ENCODE measurements at regions not wholly inside any gene's neighbourhood (a gene's known extent, or its start where the extent isn't known, plus 50 kb on each side); places are given as distances from the start of the nearest gene placed in this dataset.
"Not testable (repeated sequence)": the region's sequence is repeated elsewhere in the genome, so short reads cannot be mapped to it uniquely, and the experiment has no call there.

GRCh38 chr4:79266136-79266535, 59.7 kb downstream of the NAA11 start:
- Mint-ChIP-seq H3K36me3 (ENCODE audit: low read depth) (no peaks in the 10 kb centered on the region), H3K9me3 (no peaks in the 10 kb centered on the region), H3K4me1 (ENCODE audit: low read depth) (no peaks in the 10 kb centered on the region), H3K4me3 (no peak overlapping the region), H3K27me3 (ENCODE audit: insufficient read depth) (no peaks in the 10 kb centered on the region), H3K27ac (no peak overlapping the region)
- intact Hi-C loops (cut with micrococcal nuclease), result no loop called here
- DNase-seq (ENCODE audit: low spot score), result no peak

GRCh38 chr4:79259242-79259641, 66.6 kb downstream of the NAA11 start:
- no peaks in the 10 kb centered on the region for H3K4me1 Mint-ChIP-seq (ENCODE audit: low read depth)
- no peak overlapping the region for H3K4me3 Mint-ChIP-seq
- H3K27ac Mint-ChIP-seq, result no peak overlapping the region
- intact Hi-C loops (cut with micrococcal nuclease), result no loop called here
- no peaks in the 10 kb centered on the region for H3K27me3 Mint-ChIP-seq (ENCODE audit: insufficient read depth)
- H3K36me3 Mint-ChIP-seq (ENCODE audit: low read depth), result no peaks in the 10 kb centered on the region
- DNase-seq (ENCODE audit: low spot score), result no peak
- H3K9me3 Mint-ChIP-seq, result no peaks in the 10 kb centered on the region

GRCh38 chr4:79258614-79259176, 67.2 kb downstream of the NAA11 start:
- Mint-ChIP-seq H3K4me3 (no peak overlapping the region), H3K36me3 (ENCODE audit: low read depth) (no peaks in the 10 kb centered on the region), H3K27ac (no peak overlapping the region), H3K9me3 (no peaks in the 10 kb centered on the region), H3K27me3 (ENCODE audit: insufficient read depth) (no peaks in the 10 kb centered on the region), H3K4me1 (ENCODE audit: low read depth) (no peaks in the 10 kb centered on the region)
- intact Hi-C loops (cut with micrococcal nuclease), result no loop called here
- DNase-seq (ENCODE audit: low spot score), result no peak

DNA sequence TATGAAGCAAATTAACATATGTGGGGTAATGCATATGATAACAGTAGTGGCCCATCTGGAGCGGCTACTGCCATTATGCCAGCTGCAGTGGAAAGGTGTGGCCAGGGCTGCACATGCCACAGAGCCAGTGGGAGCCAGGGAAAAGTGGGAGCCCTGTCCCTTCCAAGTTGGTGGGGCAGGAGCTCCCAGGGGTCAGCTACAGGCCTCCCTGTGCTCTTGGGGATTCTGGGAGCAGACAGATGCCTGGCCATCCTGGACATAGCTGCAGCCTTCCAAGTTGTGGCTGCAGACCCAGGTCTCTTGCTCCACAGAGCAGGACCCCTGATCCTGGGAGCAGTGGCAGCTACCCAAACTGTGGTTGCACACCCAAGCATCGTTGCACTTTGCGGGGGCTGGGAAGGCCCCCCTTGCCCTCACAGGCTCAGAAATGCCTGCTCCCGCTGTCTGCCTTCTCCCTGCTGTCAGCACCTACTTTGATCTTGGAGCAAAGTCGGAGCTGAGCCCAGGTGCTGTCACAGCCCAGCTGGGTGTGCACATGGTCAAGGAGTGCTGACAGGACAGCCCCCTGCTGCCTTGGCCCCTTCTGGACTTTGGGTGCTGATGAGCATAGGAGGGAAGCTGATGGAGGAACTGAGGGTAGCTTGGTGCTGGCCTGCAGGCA, 67.8 kb downstream of the NAA11 start:
- no peak for DNase-seq (ENCODE audit: low spot score)
- no peaks in the 10 kb centered on the region for H3K9me3 Mint-ChIP-seq
- no peak overlapping the region for H3K27ac Mint-ChIP-seq
- no peaks in the 10 kb centered on the region for H3K4me1 Mint-ChIP-seq (ENCODE audit: low read depth)
- no peak overlapping the region for H3K4me3 Mint-ChIP-seq
- intact Hi-C loops (cut with micrococcal nuclease), result no loop called here
- H3K36me3 Mint-ChIP-seq (ENCODE audit: low read depth), result no peaks in the 10 kb centered on the region
- H3K27me3 Mint-ChIP-seq (ENCODE audit: insufficient read depth), result no peaks in the 10 kb centered on the region

DNA sequence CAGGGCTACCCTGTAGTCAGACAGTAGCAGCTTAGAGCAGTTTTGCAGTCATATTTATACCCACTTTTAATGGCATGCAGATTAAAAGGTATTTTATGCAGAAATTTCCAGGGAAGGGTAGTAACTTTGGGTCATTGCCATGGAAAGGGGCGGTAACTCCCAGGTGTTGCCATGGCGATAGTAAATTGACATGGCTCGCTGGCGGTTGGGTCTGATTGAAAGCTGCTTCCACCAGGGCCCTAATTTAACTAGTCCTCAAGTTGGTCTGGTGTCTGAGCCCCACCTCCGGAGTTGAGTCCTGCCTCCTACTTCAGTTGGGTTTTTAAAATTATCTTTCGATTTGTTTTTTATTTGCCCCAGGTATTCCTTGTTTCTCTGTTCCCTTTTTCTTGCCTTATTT, 70.1 kb downstream of the NAA11 start:
- Mint-ChIP-seq H3K36me3 (ENCODE audit: low read depth) (no peaks in the 10 kb centered on the region), H3K9me3 (no peaks in the 10 kb centered on the region), H3K27ac (no peak overlapping the region), H3K4me1 (ENCODE audit: low read depth) (no peaks in the 10 kb centered on the region), H3K4me3 (no peak overlapping the region), H3K27me3 (ENCODE audit: insufficient read depth) (peaks cover 2% of the 10 kb centered on the region)
- DNase-seq (ENCODE audit: low spot score), result no peak
- intact Hi-C loops (cut with micrococcal nuclease), result no loop called here

DNA sequence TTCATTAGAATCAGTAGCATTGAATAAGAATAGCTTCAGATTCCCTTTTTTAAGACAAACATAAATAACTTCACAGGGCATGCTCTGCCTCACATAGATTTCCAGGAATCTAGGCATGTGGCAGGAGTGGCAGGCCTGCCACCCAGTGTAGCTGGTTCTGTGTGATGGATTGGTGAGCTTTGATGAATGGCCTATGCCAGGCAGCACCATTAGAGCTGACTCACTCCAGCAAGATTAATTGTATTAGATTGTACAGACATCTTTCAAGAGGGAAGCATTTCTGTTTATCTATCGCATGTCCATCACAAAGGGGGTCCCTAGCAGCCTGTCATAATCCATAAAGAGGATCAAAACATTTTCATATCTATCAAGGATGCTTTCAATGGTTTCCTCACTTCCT, 71.9 kb downstream of the NAA11 start:
- peaks cover 4% of the 10 kb centered on the region for H3K27me3 Mint-ChIP-seq (ENCODE audit: insufficient read depth)
- H3K4me3 Mint-ChIP-seq, result no peak overlapping the region
- intact Hi-C loops (cut with micrococcal nuclease), result no loop called here
- H3K27ac Mint-ChIP-seq, result no peak overlapping the region
- no peaks in the 10 kb centered on the region for H3K36me3 Mint-ChIP-seq (ENCODE audit: low read depth)
- H3K4me1 Mint-ChIP-seq (ENCODE audit: low read depth), result no peaks in the 10 kb centered on the region
- H3K9me3 Mint-ChIP-seq, result no peaks in the 10 kb centered on the region
- no peak for DNase-seq (ENCODE audit: low spot score)

GRCh38 chr4:79253168-79253567, 72.7 kb downstream of the NAA11 start:
- H3K4me1 Mint-ChIP-seq (ENCODE audit: low read depth), result no peaks in the 10 kb centered on the region
- no peaks in the 10 kb centered on the region for H3K36me3 Mint-ChIP-seq (ENCODE audit: low read depth)
- peaks cover 4% of the 10 kb centered on the region for H3K27me3 Mint-ChIP-seq (ENCODE audit: insufficient read depth)
- no peak overlapping the region for H3K4me3 Mint-ChIP-seq
- H3K27ac Mint-ChIP-seq, result no peak overlapping the region
- no peaks in the 10 kb centered on the region for H3K9me3 Mint-ChIP-seq
- DNase-seq (ENCODE audit: low spot score), result no peak
- intact Hi-C loops (cut with micrococcal nuclease), result no loop called here

DNA sequence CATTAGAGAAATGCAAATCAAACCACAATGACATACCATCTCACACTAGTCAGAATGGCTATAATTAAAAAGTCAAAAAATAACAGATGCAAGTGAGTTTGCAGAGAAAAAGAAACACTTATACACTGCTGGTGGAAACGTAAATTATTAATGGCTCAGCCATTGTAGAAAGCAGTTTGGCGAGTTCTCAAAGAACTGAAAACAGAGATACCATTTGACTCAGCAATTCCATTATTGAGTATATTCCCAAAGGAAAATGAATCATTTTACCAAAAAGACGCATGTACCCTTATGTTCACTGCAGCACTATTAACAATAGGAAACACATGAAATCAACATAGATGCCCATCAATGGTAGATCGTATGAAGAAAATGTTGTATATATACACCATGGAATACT, 75.0 kb downstream of the NAA11 start:
- no peak overlapping the region for H3K4me3 Mint-ChIP-seq
- no peaks in the 10 kb centered on the region for H3K4me1 Mint-ChIP-seq (ENCODE audit: low read depth)
- no peak overlapping the region for H3K27ac Mint-ChIP-seq
- H3K36me3 Mint-ChIP-seq (ENCODE audit: low read depth), result no peaks in the 10 kb centered on the region
- intact Hi-C loops (cut with micrococcal nuclease), result no loop called here
- H3K9me3 Mint-ChIP-seq, result no peaks in the 10 kb centered on the region
- peaks cover 4% of the 10 kb centered on the region for H3K27me3 Mint-ChIP-seq (ENCODE audit: insufficient read depth)
- DNase-seq (ENCODE audit: low spot score), result no peak

- no peaks in the 10 kb centered on the region for H3K36me3 Mint-ChIP-seq (ENCODE audit: low read depth)
- DNase-seq (ENCODE audit: low spot score), result no peak
- H3K4me1 Mint-ChIP-seq (ENCODE audit: low read depth), result no peaks in the 10 kb centered on the region
- H3K4me3 Mint-ChIP-seq, result no peak overlapping the region
- H3K27ac Mint-ChIP-seq, result no peak overlapping the region
- intact Hi-C loops (cut with micrococcal nuclease), result no loop called here
- H3K9me3 Mint-ChIP-seq, result no peaks in the 10 kb centered on the region
- H3K27me3 Mint-ChIP-seq (ENCODE audit: insufficient read depth), result peaks cover 4% of the 10 kb centered on the region
These were observed 75.9 kb downstream of the NAA11 start for GRCh38 chr4:79249881-79250503.

GRCh38 chr4:79248610-79249009, 77.3 kb downstream of the NAA11 start:
- no peak for DNase-seq (ENCODE audit: low spot score)
- Mint-ChIP-seq H3K4me3 (no peak overlapping the region), H3K27ac (no peak overlapping the region), H3K27me3 (ENCODE audit: insufficient read depth) (peaks cover 4% of the 10 kb centered on the region), H3K36me3 (ENCODE audit: low read depth) (no peaks in the 10 kb centered on the region), H3K4me1 (ENCODE audit: low read depth) (no peaks in the 10 kb centered on the region), H3K9me3 (no peaks in the 10 kb centered on the region)
- intact Hi-C loops (cut with micrococcal nuclease), result no loop called here

GRCh38 chr4:79247695-79248394, 78.0 kb downstream of the NAA11 start:
- H3K4me3 Mint-ChIP-seq, result no peak overlapping the region
- intact Hi-C loops (cut with micrococcal nuclease), result no loop called here
- no peaks in the 10 kb centered on the region for H3K9me3 Mint-ChIP-seq
- no peaks in the 10 kb centered on the region for H3K4me1 Mint-ChIP-seq (ENCODE audit: low read depth)
- no peak for DNase-seq (ENCODE audit: low spot score)
- peaks cover 4% of the 10 kb centered on the region for H3K27me3 Mint-ChIP-seq (ENCODE audit: insufficient read depth)
- H3K36me3 Mint-ChIP-seq (ENCODE audit: low read depth), result no peaks in the 10 kb centered on the region
- H3K27ac Mint-ChIP-seq, result no peak overlapping the region

GRCh38 chr4:79245200-79245940, 80.5 kb downstream of the NAA11 start:
- intact Hi-C loops (cut with micrococcal nuclease); H3K36me3 Mint-ChIP-seq (ENCODE audit: low read depth); DNase-seq (ENCODE audit: low spot score); H3K9me3 Mint-ChIP-seq; H3K27me3 Mint-ChIP-seq (ENCODE audit: insufficient read depth); H3K4me1 Mint-ChIP-seq (ENCODE audit: low read depth); H3K4me3 Mint-ChIP-seq; H3K27ac Mint-ChIP-seq: not testable (repeated sequence)

DNA sequence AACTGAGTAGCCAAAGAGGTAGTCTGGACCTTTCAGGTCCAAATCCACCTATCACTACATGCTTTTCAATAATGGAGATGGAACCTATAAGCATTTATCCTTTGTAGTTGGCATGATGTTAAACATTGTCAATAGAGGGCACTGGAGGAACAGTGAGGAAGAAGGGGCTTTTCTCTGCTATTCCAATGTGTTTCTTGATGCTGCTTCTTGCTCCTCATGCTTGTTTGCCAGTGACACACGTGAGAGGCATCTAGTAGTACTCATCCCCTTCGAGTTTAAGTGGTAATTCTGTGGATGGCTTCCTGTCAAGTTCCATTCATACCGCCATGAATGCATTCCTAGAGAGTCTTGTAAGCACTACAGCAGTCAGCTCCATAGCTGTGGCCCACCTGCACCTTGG, 84.0 kb downstream of the NAA11 start:
- DNase-seq (ENCODE audit: low spot score), result no peak
- Mint-ChIP-seq H3K36me3 (ENCODE audit: low read depth) (no peaks in the 10 kb centered on the region), H3K27me3 (ENCODE audit: insufficient read depth) (no peaks in the 10 kb centered on the region), H3K9me3 (no peaks in the 10 kb centered on the region), H3K4me1 (ENCODE audit: low read depth) (no peaks in the 10 kb centered on the region), H3K27ac (no peak overlapping the region), H3K4me3 (no peak overlapping the region)
- intact Hi-C loops (cut with micrococcal nuclease), result no loop called here
